ENCODE measurements at regions not wholly inside any gene's neighbourhood (a gene's known extent, or its start where the extent isn't known, plus 50 kb on each side); places are given as distances from the start of the nearest gene placed in this dataset.
A peak's percentile ranks its signal among the peaks of the same experiment; 100 is the strongest.

DNA sequence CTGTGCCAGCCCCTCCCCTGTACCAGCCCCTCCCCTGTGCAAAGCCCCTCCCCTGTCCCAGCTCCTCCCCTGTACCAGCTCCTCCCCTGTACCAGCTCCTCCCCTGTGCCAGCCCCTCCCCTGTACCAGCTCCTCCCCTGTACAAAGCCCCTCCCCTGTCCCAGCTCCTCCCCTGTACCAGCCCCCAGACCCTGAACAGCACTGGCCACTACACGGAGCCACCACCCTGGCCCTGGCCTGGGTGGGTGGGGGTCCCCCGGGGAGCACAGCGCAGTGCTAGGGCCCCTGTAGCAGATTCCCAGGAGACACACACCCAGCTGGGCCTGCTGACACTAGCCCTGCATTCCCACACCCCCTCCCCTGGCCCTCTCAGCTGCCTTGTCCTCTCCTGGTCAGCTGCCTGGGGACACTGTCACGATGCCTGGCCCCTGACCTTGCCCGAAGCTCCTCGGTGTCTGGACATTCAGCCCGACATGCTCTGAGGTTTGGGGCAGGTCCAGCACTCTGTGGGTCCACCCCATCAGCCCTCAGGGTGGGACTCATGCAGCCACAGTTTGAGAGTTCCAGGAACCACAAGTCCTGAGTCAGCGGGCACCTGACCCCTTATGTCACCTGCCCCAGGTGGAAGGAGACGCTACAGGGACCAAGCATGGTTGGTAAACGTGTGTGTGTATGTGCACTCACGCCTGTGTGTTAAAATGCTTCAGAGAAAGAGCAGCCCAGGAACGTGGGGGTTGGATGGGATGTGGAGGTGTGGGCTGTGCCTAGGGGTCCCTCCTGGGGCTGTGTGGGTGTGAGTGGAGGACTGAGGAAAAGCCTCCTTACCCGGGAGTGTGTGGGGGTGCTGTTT is 114.2 kb downstream of the METRNL start:
- peaks cover 27% of the 10 kb centered on the region for H3K27me3 ChIP-seq
- peaks cover 17 to 18% of the 10 kb centered on the region in 2 experiments for H3K4me1 ChIP-seq (ENCODE audit: control insufficient read depth in 1 of 2, insufficient read depth in 1 of 2, low read depth in 1 of 2, low read length in 1 of 2)
- no peaks in the 10 kb centered on the region for H3K36me3 ChIP-seq
- H3K9me3 ChIP-seq: no peaks in the 10 kb centered on the region
- H3K27ac ChIP-seq: peak overlapping the region; percentile 49
- H3K4me3 ChIP-seq (ENCODE audit: low read depth in 1 of 2, low read length in 1 of 2): no peak overlapping the region
- no peak for TF ChIP-seq CTCF (IDR thresholded peaks at IDR 0.05)

- H3K27ac ChIP-seq: peak overlapping the region; percentile 49
- H3K27me3 ChIP-seq: peaks cover 27% of the 10 kb centered on the region
- no peak overlapping the region for H3K4me3 ChIP-seq (ENCODE audit: low read depth in 1 of 2, low read length in 1 of 2)
- no peak for TF ChIP-seq CTCF (IDR thresholded peaks at IDR 0.05)
- H3K4me1 ChIP-seq (ENCODE audit: control insufficient read depth in 1 of 2, insufficient read depth in 1 of 2, low read depth in 1 of 2, low read length in 1 of 2): peaks cover 23 to 24% of the 10 kb centered on the region in 2 experiments
- H3K36me3 ChIP-seq: no peaks in the 10 kb centered on the region
- no peaks in the 10 kb centered on the region for H3K9me3 ChIP-seq
Observed at GRCh38 chr17:83194186-83194561, 114.8 kb downstream of the METRNL start.

DNA sequence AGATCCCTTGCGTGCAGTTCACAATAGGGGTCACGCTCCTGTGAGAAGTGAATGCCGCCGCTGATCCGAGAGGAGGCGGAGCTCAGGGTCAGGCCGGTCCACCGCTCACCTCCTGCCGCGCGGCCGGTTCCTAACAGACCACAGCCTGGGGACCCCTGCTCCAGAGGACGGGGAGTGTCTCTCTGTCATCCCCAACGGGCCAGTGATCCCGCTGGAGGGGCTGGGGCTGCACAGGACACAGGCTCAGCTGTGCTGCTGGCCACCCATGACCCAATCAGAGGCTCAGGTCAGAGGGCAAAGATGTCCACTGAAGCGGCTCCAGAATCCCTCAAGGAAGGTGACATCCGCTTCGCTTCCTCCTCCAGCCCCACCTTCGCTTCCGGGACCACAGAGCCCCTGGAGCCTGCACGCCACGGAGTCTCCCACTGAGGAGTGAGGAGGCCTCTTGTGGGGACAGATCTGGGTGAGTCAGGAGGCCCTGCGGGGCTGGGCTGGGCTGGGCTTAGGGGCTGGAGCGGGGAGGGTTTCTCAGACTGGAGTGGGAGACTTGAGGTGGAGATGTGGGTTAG is 115.4 kb downstream of the METRNL start:
- peaks cover 30 to 31% of the 10 kb centered on the region in 2 experiments for H3K4me1 ChIP-seq (ENCODE audit: control insufficient read depth in 1 of 2, insufficient read depth in 1 of 2, low read depth in 1 of 2, low read length in 1 of 2)

GRCh38 chr17:83195330-83196023 is 116.1 kb downstream of the METRNL start:
- Histone ChIP-seq H3K4me3 (ENCODE audit: low read depth in 1 of 2, low read length in 1 of 2) (no peak overlapping the region), H3K27me3 (peaks cover 27% of the 10 kb centered on the region), H3K27ac (no peak overlapping the region), H3K4me1 (ENCODE audit: control insufficient read depth in 1 of 2, insufficient read depth in 1 of 2, low read depth in 1 of 2, low read length in 1 of 2) (peaks cover 36 to 37% of the 10 kb centered on the region in 2 experiments), H3K36me3 (no peaks in the 10 kb centered on the region), H3K9me3 (no peaks in the 10 kb centered on the region)
- TF ChIP-seq CTCF (IDR thresholded peaks at IDR 0.05): no peak

More for the DNA sequence above, 115.4 kb downstream of the METRNL start:
- H3K4me3 ChIP-seq (ENCODE audit: low read depth in 1 of 2, low read length in 1 of 2): no peak overlapping the region
- no peaks in the 10 kb centered on the region for H3K9me3 ChIP-seq
- H3K36me3 ChIP-seq: no peaks in the 10 kb centered on the region
- H3K27ac ChIP-seq: no peak overlapping the region
- no peak for TF ChIP-seq CTCF (IDR thresholded peaks at IDR 0.05)
- H3K27me3 ChIP-seq: peaks cover 27% of the 10 kb centered on the region

DNA sequence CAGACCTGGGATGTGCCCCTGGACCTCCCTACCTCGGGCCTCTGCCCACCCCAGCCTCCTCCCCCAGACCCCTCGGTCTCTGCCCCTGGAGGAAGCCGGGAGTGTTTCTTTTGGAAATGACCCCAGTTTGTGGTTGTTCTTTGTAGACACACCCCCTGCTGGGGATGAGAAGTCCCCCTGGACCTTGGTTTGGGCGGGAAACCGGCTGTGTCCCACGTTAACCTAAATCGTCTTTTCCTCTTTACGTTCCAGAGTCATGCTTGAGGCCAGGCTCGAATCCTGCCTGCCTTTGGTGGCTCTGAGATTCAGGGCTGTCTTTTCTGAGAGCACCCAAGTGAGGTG is 116.6 kb downstream of the METRNL start:
- TF ChIP-seq CTCF (IDR thresholded peaks at IDR 0.05): no peak
- Histone ChIP-seq H3K36me3 (no peaks in the 10 kb centered on the region), H3K4me1 (ENCODE audit: control insufficient read depth in 1 of 2, insufficient read depth in 1 of 2, low read depth in 1 of 2, low read length in 1 of 2) (peaks cover 42% of the 10 kb centered on the region in 2 experiments), H3K27ac (no peak overlapping the region), H3K27me3 (peaks cover 27% of the 10 kb centered on the region), H3K9me3 (no peaks in the 10 kb centered on the region), H3K4me3 (ENCODE audit: low read depth in 1 of 2, low read length in 1 of 2) (no peak overlapping the region)
